ENCODE measurements at regions not wholly inside any gene's neighbourhood (a gene's known extent, or its start where the extent isn't known, plus 50 kb on each side); places are given as distances from the start of the nearest gene placed in this dataset.

GRCh38 chr4:41883988-41884734, 51.1 kb upstream of the TMEM33 start:
- in situ Hi-C loops (cut with MboI; ENCODE audit: low pct_unique_long_range_greater_than_20kb, low sequenced_read_pairs): loop anchor here (25.0 kb wide), 1 partner anchor 197 kb away; no protein-coding TSS in a partner anchor
- DNase-seq: no peak

DNA sequence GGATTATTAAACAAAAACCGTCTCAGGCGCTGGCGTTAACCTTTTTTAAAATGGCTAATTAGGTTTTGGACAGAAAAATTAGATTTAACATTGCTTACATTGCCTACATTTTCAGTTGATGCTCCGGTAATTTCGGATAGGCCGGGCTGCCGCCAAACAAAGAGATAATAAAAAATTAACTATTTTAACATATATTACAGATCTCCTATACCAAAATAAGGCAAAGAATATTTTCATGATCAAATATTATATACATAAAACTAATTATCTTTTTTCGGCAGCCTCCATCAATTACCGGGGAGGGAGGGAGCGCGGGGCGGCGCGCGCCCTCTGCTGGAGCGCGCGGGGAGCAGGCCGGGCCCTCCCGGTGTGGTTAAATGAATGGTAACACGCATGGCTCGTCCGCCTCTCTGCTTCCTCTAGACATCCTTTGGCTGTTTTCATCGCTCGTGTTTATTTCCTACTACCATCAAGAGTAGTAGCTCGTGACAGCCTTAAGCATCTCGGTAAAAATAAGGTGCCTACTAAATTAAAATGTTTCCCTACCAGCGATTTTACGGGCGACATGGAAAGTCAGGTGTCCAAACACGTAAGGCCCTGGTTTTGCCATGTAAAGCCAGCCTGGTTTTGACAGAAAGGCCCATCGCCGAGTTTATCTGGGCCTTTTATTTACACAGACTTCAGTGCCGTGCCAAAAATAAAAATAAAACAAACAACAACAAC, 52.4 kb upstream of the TMEM33 start:
- DNase-seq: peak; percentile 59
- in situ Hi-C loops (cut with MboI; ENCODE audit: low pct_unique_long_range_greater_than_20kb, low sequenced_read_pairs): loop anchor here (25.0 kb wide), 1 partner anchor 195 kb away; no protein-coding TSS in a partner anchor

- DNase-seq: no peak
- in situ Hi-C loops (cut with MboI; ENCODE audit: low pct_unique_long_range_greater_than_20kb, low sequenced_read_pairs): loop anchor here (25.0 kb wide), 1 partner anchor 195 kb away; no protein-coding TSS in a partner anchor
Observed at GRCh38 chr4:41881981-41882624, 53.1 kb upstream of the TMEM33 start.

GRCh38 chr4:41880840-41881831, 54.1 kb upstream of the TMEM33 start:
- no peak for DNase-seq
- in situ Hi-C loops (cut with MboI; ENCODE audit: low pct_unique_long_range_greater_than_20kb, low sequenced_read_pairs): loop anchor here (25.0 kb wide), 1 partner anchor 194 kb away; no protein-coding TSS in a partner anchor

DNA sequence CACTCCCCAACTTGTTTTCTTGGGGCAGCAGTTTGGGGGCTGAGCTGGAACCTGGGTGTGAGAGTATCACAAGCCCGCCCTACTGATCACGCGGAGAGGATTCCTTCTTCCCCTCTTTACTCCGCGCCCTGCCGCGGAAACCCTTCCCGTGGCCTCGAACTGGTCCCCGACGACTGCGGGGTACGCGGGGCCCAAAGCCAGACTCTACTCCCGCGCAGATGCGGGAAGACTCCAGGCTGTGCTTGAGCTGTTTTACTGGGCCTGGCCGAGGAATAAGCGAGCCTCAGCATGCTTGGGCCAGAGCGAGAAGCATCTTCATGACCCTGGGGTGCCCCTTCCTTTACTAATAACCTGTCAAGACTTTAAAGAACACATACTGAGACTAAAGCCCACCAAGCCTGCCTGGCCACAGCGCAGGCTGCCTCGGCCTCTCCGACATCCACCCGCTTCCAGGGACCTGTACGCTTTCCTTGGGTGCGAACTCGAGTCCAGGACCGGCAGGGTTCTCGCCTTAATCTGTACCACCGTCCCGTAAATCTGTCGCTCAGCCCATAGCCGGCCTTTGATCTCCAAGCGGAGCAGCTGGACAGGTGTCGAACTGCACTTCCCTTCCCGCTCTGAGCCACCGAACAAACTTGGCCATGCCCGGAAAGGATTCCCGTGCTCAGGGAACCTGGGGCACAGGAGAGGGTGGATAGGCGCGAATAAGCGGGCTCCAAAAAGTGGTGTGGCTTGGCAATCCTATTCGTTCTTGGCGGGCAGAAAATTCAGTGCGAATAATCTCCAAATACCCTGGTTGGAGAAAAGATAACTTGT, 55.0 kb upstream of the TMEM33 start:
- no peak for DNase-seq
- in situ Hi-C loops (cut with MboI; ENCODE audit: low pct_unique_long_range_greater_than_20kb, low sequenced_read_pairs): loop anchor here (25.0 kb wide), 1 partner anchor 193 kb away; no protein-coding TSS in a partner anchor

- in situ Hi-C loops (cut with MboI; ENCODE audit: low pct_unique_long_range_greater_than_20kb, low sequenced_read_pairs): loop anchor here (25.0 kb wide), 1 partner anchor 192 kb away; no protein-coding TSS in a partner anchor
- no peak for DNase-seq
Observed at GRCh38 chr4:41879552-41879951, 55.7 kb upstream of the TMEM33 start.

GRCh38 chr4:41878991-41879491, 56.2 kb upstream of the TMEM33 start:
- DNase-seq: no peak

DNA sequence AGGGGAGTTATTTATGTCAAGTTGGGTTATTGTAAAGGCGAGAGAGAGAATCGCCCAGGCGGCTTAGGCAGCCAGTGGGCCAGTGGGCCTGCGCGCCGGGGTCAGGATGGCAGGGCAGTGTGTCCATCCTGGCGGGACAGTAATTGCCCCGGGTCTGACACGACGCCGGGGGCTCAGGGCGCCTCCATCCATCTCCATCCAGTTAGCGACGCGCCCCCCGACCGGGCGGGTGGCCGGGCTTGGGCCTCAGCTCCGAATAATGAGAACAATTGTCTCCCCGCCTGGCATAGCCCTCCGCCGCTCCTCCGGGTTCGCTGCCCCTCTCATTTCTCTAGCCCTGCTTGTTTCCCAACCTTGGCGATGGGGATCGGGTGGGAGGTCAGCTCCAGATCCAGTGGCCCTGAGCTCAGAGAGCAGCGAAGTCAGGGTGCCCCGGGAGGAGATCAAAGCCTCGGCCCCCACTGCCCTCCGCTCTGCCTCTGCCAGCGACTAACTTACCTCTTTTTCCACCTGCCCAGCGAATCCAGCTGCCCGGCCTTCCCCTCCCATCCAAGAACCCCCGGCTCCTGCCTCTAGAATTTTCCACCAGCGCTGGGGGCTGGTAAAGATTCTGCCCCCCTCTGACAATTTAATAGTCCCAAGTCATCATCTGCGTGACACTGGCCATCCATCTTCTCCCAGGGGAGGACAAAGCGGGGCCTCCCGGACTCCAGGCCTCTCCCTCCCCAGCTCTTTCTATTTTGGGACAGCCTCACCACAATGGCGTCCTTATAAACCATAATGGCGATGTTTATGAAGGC, 56.9 kb upstream of the TMEM33 start:
- in situ Hi-C loops (cut with MboI; ENCODE audit: low pct_unique_long_range_greater_than_20kb, low sequenced_read_pairs): loop anchor here (25.0 kb wide), 1 partner anchor 191 kb away; no protein-coding TSS in a partner anchor

More at GRCh38 chr4:41878991-41879491, 56.2 kb upstream of the TMEM33 start:
- in situ Hi-C loops (cut with MboI; ENCODE audit: low pct_unique_long_range_greater_than_20kb, low sequenced_read_pairs): loop anchor here (25.0 kb wide), 1 partner anchor 192 kb away; no protein-coding TSS in a partner anchor

GRCh38 chr4:41877020-41877796, 58.0 kb upstream of the TMEM33 start:
- in situ Hi-C loops (cut with MboI; ENCODE audit: low pct_unique_long_range_greater_than_20kb, low sequenced_read_pairs): loop anchor here (25.0 kb wide), 1 partner anchor 190 kb away; no protein-coding TSS in a partner anchor
- no peak for DNase-seq

More for the DNA sequence above, 56.9 kb upstream of the TMEM33 start:
- DNase-seq: no peak

- no peak for DNase-seq
- in situ Hi-C loops (cut with MboI; ENCODE audit: low pct_unique_long_range_greater_than_20kb, low sequenced_read_pairs): loop anchor here (25.0 kb wide), 1 partner anchor 188 kb away; no protein-coding TSS in a partner anchor
Observed at GRCh38 chr4:41874873-41875272, 60.4 kb upstream of the TMEM33 start.

GRCh38 chr4:41874398-41874797, 60.8 kb upstream of the TMEM33 start:
- DNase-seq: no peak
- in situ Hi-C loops (cut with MboI; ENCODE audit: low pct_unique_long_range_greater_than_20kb, low sequenced_read_pairs): no loop called here

- no peak for DNase-seq
- in situ Hi-C loops (cut with MboI; ENCODE audit: low pct_unique_long_range_greater_than_20kb, low sequenced_read_pairs): no loop called here
Observed at GRCh38 chr4:41873380-41874295, 61.6 kb upstream of the TMEM33 start.

GRCh38 chr4:41870035-41870434, 65.2 kb upstream of the TMEM33 start:
- in situ Hi-C loops (cut with MboI; ENCODE audit: low pct_unique_long_range_greater_than_20kb, low sequenced_read_pairs): no loop called here
- no peak for DNase-seq

- in situ Hi-C loops (cut with MboI; ENCODE audit: low pct_unique_long_range_greater_than_20kb, low sequenced_read_pairs): no loop called here
- no peak for DNase-seq
Observed at GRCh38 chr4:41866799-41867677, 68.2 kb upstream of the TMEM33 start.

Measured in KBM-7 (cell line).